HepG2 (cell line): ENCODE measurements at regions not wholly inside any gene's neighbourhood (a gene's known extent, or its start where the extent isn't known, plus 50 kb on each side); places are given as distances from the start of the nearest gene placed in this dataset.

Experiments used
- ARHGAP35 ChIP-seq: sonication (generic); formaldehyde crosslinking; IDR thresholded peaks from 2 replicates; pipeline ENCODE4 v1.9.0; 2022; ENCODE audit warnings: mild to moderate bottlenecking, inconsistent platforms, moderate library complexity, missing genetic modification reagents, borderline replicate concordance
- ARNT ChIP-seq: fragments of 450-650 bp; IDR thresholded peaks from 2 replicates; pipeline ENCODE4 v1.6.1; 2017
- BRD4 ChIP-seq: sonication (generic); formaldehyde crosslinking; IDR thresholded peaks from 2 replicates; pipeline ENCODE4 v1.4.0; 2020; ENCODE audit warnings: missing genetic modification reagents
- HNRNPL ChIP-seq: fragments of 200-400 bp; formaldehyde crosslinking; IDR thresholded peaks from 2 replicates; pipeline ENCODE4 v1.6.1; 2017; ENCODE audit warnings: mild to moderate bottlenecking, low read depth, low read length
- JARID2 ChIP-seq: sonication (generic); formaldehyde crosslinking; IDR thresholded peaks from 2 replicates; pipeline ENCODE4 v1.8.1; 2023; ENCODE audit warnings: missing genetic modification reagents, inconsistent platforms; ENCODE audit not compliant: insufficient replicate concordance
- MAF1 ChIP-seq: sonication (generic); formaldehyde crosslinking; IDR thresholded peaks from 2 replicates; pipeline ENCODE4 v1.5.0; 2020; ENCODE audit warnings: missing genetic modification reagents, borderline replicate concordance
- PITX1 ChIP-seq: sonication (generic); formaldehyde crosslinking; IDR thresholded peaks from 2 replicates; pipeline ENCODE4 v1.5.1; 2020; ENCODE audit warnings: mild to moderate bottlenecking, missing genetic modification reagents
- RARG ChIP-seq: sonication (generic); formaldehyde crosslinking; IDR thresholded peaks from 2 replicates; pipeline ENCODE4 v1.4.0; 2020; ENCODE audit warnings: low read depth, mild to moderate bottlenecking, missing genetic modification reagents
- SRSF1 ChIP-seq: fragments of 200-400 bp; formaldehyde crosslinking; optimal IDR thresholded peaks from 2 replicates; pipeline ENCODE3; 2017; ENCODE audit warnings: mild to moderate bottlenecking, low read depth, low read length, moderate library complexity
- THYN1 ChIP-seq: sonication (generic); formaldehyde crosslinking; IDR thresholded peaks from 2 replicates; pipeline ENCODE4 v1.8.1; 2023; ENCODE audit warnings: low read depth, mild to moderate bottlenecking, moderate library complexity, missing genetic modification reagents, borderline replicate concordance
- ZNF274 ChIP-seq: sonication (generic); formaldehyde crosslinking; IDR thresholded peaks from 2 replicates; pipeline ENCODE4 v1.5.1; 2020; ENCODE audit warnings: mild to moderate bottlenecking, missing genetic modification reagents
- ZNF282 ChIP-seq: fragments of 450-650 bp; IDR thresholded peaks from 2 replicates; pipeline ENCODE4 v1.6.1; 2018; ENCODE audit not compliant: partially characterized antibody
- ZNF296 ChIP-seq: sonication (generic); formaldehyde crosslinking; conservative IDR thresholded peaks from 2 replicates; pipeline ENCODE4 v1.5.0; 2020; ENCODE audit warnings: mild to moderate bottlenecking, missing genetic modification reagents
- ZNF34 ChIP-seq: sonication (generic); formaldehyde crosslinking; IDR thresholded peaks from 2 replicates; pipeline ENCODE4 v1.4.0; 2020; ENCODE audit warnings: mild to moderate bottlenecking, missing genetic modification reagents, borderline replicate concordance
- ZNF354B ChIP-seq: sonication (generic); formaldehyde crosslinking; IDR thresholded peaks from 2 replicates; pipeline ENCODE4 v1.8.0; 2022; ENCODE audit warnings: mild to moderate bottlenecking, missing genetic modification reagents
- ZNF44 ChIP-seq: sonication (generic); formaldehyde crosslinking; IDR thresholded peaks from 2 replicates; pipeline ENCODE4 v1.5.1; 2020; ENCODE audit warnings: mild to moderate bottlenecking, missing genetic modification reagents
- ZNF543 ChIP-seq: sonication (generic); formaldehyde crosslinking; IDR thresholded peaks from 2 replicates; pipeline ENCODE4 v1.4.0; 2020; ENCODE audit warnings: mild to moderate bottlenecking, missing genetic modification reagents
- ZNF777 ChIP-seq: sonication (generic); formaldehyde crosslinking; IDR thresholded peaks from 2 replicates; pipeline ENCODE4 v1.4.0; 2020; ENCODE audit warnings: missing genetic modification reagents
- ZNF83 ChIP-seq: sonication (generic); formaldehyde crosslinking; IDR thresholded peaks from 2 replicates; pipeline ENCODE4 v1.4.0; 2020; ENCODE audit warnings: missing genetic modification reagents, mild to moderate bottlenecking, borderline replicate concordance
- TF ChIP-seq, protein P1 (sequence below): sonication (generic); formaldehyde crosslinking; IDR thresholded peaks from 2 replicates; pipeline ENCODE4 v1.5.0; 2020; ENCODE audit warnings: mild to moderate bottlenecking, missing genetic modification reagents
- TF ChIP-seq, protein P2 (sequence below): sonication (generic); formaldehyde crosslinking; IDR thresholded peaks from 2 replicates; pipeline ENCODE4 v1.8.0; 2022; ENCODE audit warnings: missing genetic modification reagents, mild to moderate bottlenecking, borderline replicate concordance
- TF ChIP-seq, protein P3 (sequence below): sonication (generic); formaldehyde crosslinking; IDR thresholded peaks from 2 replicates; pipeline ENCODE4 v1.4.0; 2020; ENCODE audit warnings: missing genetic modification reagents, borderline replicate concordance

DNA sequence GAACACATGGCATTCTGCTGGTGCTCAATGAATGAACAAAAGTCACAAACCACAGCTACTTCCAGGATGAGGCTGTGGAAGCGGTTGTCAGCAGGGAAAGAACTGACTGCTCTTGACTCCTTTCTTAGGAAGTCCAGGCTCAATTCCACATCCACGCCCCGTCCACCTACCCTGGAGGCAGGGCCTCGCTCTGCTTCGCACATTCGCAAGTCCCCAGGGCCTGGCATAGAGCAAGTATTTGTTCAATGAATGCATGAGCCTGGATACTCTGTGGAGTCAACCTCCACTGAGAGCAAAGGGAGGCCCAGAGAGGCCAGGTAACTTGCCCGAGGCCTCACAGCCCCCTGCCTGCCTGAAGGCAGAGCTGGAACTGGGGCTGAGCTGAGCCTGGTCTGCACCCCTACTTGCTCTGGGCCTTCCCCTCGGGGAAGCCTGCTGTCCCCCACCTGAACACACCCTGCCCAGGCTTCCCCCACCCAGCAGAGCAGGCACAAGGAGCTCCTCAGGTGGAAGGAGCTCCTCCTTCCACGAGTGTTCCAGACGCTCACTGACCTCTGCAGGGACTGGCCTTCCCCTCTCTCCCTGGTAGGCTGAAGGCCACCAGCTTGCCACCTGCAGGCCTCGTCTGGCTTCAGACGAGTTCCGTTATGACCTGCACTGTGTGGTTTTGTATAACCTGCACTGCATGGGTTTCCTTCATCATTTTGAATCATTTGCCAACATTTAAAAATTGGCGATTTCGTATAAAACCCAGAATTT lies 119.3 kb upstream of the PTPN1 start (continued):
- TF ChIP-seq, protein P1, sequence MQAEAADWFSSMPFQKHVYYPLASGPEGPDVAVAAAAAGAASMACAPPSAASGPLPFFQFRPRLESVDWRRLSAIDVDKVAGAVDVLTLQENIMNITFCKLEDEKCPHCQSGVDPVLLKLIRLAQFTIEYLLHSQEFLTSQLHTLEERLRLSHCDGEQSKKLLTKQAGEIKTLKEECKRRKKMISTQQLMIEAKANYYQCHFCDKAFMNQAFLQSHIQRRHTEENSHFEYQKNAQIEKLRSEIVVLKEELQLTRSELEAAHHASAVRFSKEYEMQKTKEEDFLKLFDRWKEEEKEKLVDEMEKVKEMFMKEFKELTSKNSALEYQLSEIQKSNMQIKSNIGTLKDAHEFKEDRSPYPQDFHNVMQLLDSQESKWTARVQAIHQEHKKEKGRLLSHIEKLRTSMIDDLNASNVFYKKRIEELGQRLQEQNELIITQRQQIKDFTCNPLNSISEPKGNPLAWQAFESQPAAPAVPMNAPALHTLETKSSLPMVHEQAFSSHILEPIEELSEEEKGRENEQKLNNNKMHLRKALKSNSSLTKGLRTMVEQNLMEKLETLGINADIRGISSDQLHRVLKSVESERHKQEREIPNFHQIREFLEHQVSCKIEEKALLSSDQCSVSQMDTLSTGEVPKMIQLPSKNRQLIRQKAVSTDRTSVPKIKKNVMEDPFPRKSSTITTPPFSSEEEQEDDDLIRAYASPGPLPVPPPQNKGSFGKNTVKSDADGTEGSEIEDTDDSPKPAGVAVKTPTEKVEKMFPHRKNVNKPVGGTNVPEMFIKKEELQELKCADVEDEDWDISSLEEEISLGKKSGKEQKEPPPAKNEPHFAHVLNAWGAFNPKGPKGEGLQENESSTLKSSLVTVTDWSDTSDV (CRISPR knock-in tag), result no peak
- TF ChIP-seq ZNF354B, result 0 out of 2 replicates have a peak, but pooled peaks have one; percentile 18
- no peak for TF ChIP-seq THYN1 (CRISPR knock-in tag)
- no peak for TF ChIP-seq JARID2 (CRISPR knock-in tag)
- TF ChIP-seq ZNF282, result no peak
- TF ChIP-seq PITX1, result no peak
- TF ChIP-seq ARHGAP35 (CRISPR knock-in tag), result no peak
- TF ChIP-seq HNRNPL, result no peak
- TF ChIP-seq MAF1, result no peak
- no peak for TF ChIP-seq SRSF1
- peak; percentile 74; the same call in 1 of the 2 replicates for TF ChIP-seq ZNF296 (CRISPR knock-in tag)
- no peak for TF ChIP-seq ZNF543 (CRISPR knock-in tag)
- peak; percentile 84 for TF ChIP-seq BRD4 (CRISPR knock-in tag)
- TF ChIP-seq RARG, result no peak
- TF ChIP-seq, protein P2, sequence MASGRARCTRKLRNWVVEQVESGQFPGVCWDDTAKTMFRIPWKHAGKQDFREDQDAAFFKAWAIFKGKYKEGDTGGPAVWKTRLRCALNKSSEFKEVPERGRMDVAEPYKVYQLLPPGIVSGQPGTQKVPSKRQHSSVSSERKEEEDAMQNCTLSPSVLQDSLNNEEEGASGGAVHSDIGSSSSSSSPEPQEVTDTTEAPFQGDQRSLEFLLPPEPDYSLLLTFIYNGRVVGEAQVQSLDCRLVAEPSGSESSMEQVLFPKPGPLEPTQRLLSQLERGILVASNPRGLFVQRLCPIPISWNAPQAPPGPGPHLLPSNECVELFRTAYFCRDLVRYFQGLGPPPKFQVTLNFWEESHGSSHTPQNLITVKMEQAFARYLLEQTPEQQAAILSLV (CRISPR knock-in tag), result no peak
- no peak for TF ChIP-seq ZNF274
- TF ChIP-seq ARNT, result no peak
- TF ChIP-seq ZNF44 (CRISPR knock-in tag), result no peak
- no peak for TF ChIP-seq ZNF34 (CRISPR knock-in tag)
- TF ChIP-seq ZNF777 (CRISPR knock-in tag), result no peak; the same call in 1 of the 2 replicates
- TF ChIP-seq, protein P3, sequence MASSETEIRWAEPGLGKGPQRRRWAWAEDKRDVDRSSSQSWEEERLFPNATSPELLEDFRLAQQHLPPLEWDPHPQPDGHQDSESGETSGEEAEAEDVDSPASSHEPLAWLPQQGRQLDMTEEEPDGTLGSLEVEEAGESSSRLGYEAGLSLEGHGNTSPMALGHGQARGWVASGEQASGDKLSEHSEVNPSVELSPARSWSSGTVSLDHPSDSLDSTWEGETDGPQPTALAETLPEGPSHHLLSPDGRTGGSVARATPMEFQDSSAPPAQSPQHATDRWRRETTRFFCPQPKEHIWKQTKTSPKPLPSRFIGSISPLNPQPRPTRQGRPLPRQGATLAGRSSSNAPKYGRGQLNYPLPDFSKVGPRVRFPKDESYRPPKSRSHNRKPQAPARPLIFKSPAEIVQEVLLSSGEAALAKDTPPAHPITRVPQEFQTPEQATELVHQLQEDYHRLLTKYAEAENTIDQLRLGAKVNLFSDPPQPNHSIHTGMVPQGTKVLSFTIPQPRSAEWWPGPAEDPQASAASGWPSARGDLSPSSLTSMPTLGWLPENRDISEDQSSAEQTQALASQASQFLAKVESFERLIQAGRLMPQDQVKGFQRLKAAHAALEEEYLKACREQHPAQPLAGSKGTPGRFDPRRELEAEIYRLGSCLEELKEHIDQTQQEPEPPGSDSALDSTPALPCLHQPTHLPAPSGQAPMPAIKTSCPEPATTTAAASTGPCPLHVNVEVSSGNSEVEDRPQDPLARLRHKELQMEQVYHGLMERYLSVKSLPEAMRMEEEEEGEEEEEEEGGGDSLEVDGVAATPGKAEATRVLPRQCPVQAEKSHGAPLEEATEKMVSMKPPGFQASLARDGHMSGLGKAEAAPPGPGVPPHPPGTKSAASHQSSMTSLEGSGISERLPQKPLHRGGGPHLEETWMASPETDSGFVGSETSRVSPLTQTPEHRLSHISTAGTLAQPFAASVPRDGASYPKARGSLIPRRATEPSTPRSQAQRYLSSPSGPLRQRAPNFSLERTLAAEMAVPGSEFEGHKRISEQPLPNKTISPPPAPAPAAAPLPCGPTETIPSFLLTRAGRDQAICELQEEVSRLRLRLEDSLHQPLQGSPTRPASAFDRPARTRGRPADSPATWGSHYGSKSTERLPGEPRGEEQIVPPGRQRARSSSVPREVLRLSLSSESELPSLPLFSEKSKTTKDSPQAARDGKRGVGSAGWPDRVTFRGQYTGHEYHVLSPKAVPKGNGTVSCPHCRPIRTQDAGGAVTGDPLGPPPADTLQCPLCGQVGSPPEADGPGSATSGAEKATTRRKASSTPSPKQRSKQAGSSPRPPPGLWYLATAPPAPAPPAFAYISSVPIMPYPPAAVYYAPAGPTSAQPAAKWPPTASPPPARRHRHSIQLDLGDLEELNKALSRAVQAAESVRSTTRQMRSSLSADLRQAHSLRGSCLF (CRISPR knock-in tag), result no peak
- TF ChIP-seq ZNF83 (CRISPR knock-in tag), result no peak; the same call in 1 of the 2 replicates
